K562 (cell line): ENCODE measurements at regions not wholly inside any gene's neighbourhood (a gene's known extent, or its start where the extent isn't known, plus 50 kb on each side); places are given as distances from the start of the nearest gene placed in this dataset.

ENCODE experiments used
- ATAC-seq: fragments of 200-7000 bp; cut with Tn5 transposase; 3 replicates; pipeline ENCODE4 v1.9.1; 2020; ENCODE audit warnings: moderate library complexity
- BruUV-seq: library from RNA; stranded (reverse); fragments of 400-500 nt; replicated peaks from 2 replicates; lab custom pipeline; 2021; lab: Mats Ljungman, UMichigan
- CTCF ChIA-PET: fragments of 300-600 bp; formaldehyde crosslinking; extraction: SDS; loops from one replicate; lab custom pipeline; 2021; ENCODE audit warnings: low intra/inter-chr PET ratio; lab: Yijun Ruan, JAX
- POLR2A ChIA-PET: fragments of 300-600, 350-650 bp; sonication (Branson Sonifier 250); formaldehyde crosslinking; extraction: SDS; loops from one replicate; lab custom pipeline; 2021; ENCODE audit warnings: antibody characterized with exemption, inconsistent platforms; lab: Yijun Ruan, JAX
- DNase-seq, 4 experiments: peaks; one replicate each; pipeline versions ENCODE4 v3.0.0 to v3.0.0-alpha.2; 2011 to 2018; ENCODE audit warnings: low spot score in 3 of 4, mixed read lengths in 3 of 4; ENCODE audit errors: extremely low read depth in 1 of 4
- FAIRE-seq: peaks from 2 replicates; lab custom pipeline; 2011; peaks lifted over from hg19 to GRCh38; lab: Jason Lieb, UNC
- H2AFZ ChIP-seq: 2 replicates; pipeline ENCODE4 v1.6.0; 2011; ENCODE audit warnings: low read depth, low read length, control low read depth, inconsistent platforms
- H3K27ac ChIP-seq: fragments of 200-600 bp; 3 replicates; pipeline ENCODE4 v1.8.0; 2011; ENCODE audit warnings: low read depth, mild to moderate bottlenecking, control low read depth, inconsistent platforms, low read length, moderate library complexity, mixed read lengths; ENCODE audit errors: extremely low read depth
- H3K27me3 ChIP-seq, 2 experiments: fragments of 300-600 bp in 1 of 2; 2 replicates in 1 of 2; 3 replicates in 1 of 2; pipeline versions ENCODE4 v1.6.0 to v1.8.0; 2011; ENCODE audit warnings: inconsistent platforms in 2 of 2, low read length in 2 of 2, mild to moderate bottlenecking in 1 of 2, mixed read lengths in 1 of 2, moderate library complexity in 1 of 2; ENCODE audit not compliant: control insufficient read depth in 2 of 2, insufficient read depth in 2 of 2
- H3K36me3 ChIP-seq: fragments of 300-600 bp; 3 replicates; pipeline ENCODE4 v1.8.0; 2011; ENCODE audit warnings: mild to moderate bottlenecking, low read length, inconsistent platforms; ENCODE audit not compliant: control insufficient read depth, insufficient read depth
- H3K4me1 ChIP-seq, 2 experiments: fragments of 200-600 bp in 1 of 2; replicated peaks in 1 of 2; 2 replicates in 1 of 2; 3 replicates in 1 of 2; pipeline versions ENCODE4 v1.5.1 to v1.8.0; 2011; ENCODE audit warnings: inconsistent platforms in 2 of 2, low read length in 2 of 2, mild to moderate bottlenecking in 1 of 2, mixed read lengths in 1 of 2, moderate library complexity in 1 of 2; ENCODE audit not compliant: control insufficient read depth in 2 of 2, insufficient read depth in 2 of 2
- H3K4me2 ChIP-seq: 2 replicates; pipeline ENCODE4 v1.6.1; 2011; ENCODE audit warnings: low read length, control low read depth, inconsistent platforms, mixed read lengths; ENCODE audit not compliant: insufficient read depth
- H3K4me3 ChIP-seq: fragments of 200-600 bp; sonication (generic), shearing (Covaris generic); 2 replicates; pipeline ENCODE4 v1.5.1; 2016; ENCODE audit warnings: control low read depth, inconsistent platforms
- H3K79me2 ChIP-seq: fragments of 200-600 bp; 3 replicates; pipeline ENCODE4 v1.8.0; 2011; ENCODE audit warnings: low read length, inconsistent platforms; ENCODE audit not compliant: control insufficient read depth, insufficient read depth
- H3K9ac ChIP-seq, 2 experiments: 2 replicates each; pipeline versions ENCODE4 v1.6.0 to v1.6.1; 2011; ENCODE audit warnings: low read depth in 2 of 2, low read length in 2 of 2, control low read depth in 1 of 2, inconsistent platforms in 1 of 2, mild to moderate bottlenecking in 1 of 2, mixed read lengths in 1 of 2; ENCODE audit not compliant: insufficient read depth in 1 of 2
- H3K9me1 ChIP-seq: one replicate; pipeline ENCODE4 v1.6.0; 2011; ENCODE audit warnings: inconsistent platforms, mild to moderate bottlenecking, low read length, moderate library complexity; ENCODE audit not compliant: control insufficient read depth, insufficient read depth
- H3K9me3 ChIP-seq: replicated peaks from 2 replicates; pipeline ENCODE4 v1.5.1; 2011; ENCODE audit warnings: low read depth, low read length, inconsistent platforms; ENCODE audit not compliant: control insufficient read depth, insufficient read depth
- H4K20me1 ChIP-seq: replicated peaks from 2 replicates; pipeline ENCODE4 v1.6.1; 2011; ENCODE audit warnings: low read length, inconsistent platforms, mixed read lengths; ENCODE audit not compliant: control insufficient read depth, insufficient read depth
- ARID2 ChIP-seq: fragments of 450-650 bp; IDR thresholded peaks from 2 replicates; pipeline ENCODE4 v1.6.1; 2017; ENCODE audit warnings: antibody characterized with exemption, mild to moderate bottlenecking
- ARID3A ChIP-seq: IDR thresholded peaks from 2 replicates; pipeline ENCODE4 v1.6.1; 2012; ENCODE audit warnings: low read depth, low read length, improper control_type of control experiment, borderline replicate concordance
- BRD9 ChIP-seq: fragments of 450-650 bp; IDR thresholded peaks from 2 replicates; pipeline ENCODE4 v1.6.1; 2018; ENCODE audit warnings: low read depth; ENCODE audit not compliant: partially characterized antibody
- HEY1 ChIP-seq: fragments of 250-450 bp; sonication (Bioruptor Pico); IDR thresholded peaks from 2 replicates; pipeline ENCODE4 v1.5.0; 2020; ENCODE audit warnings: mild to moderate bottlenecking, moderate library complexity, borderline replicate concordance
- MCM5 ChIP-seq: fragments of 450-650 bp; IDR thresholded peaks from 2 replicates; pipeline ENCODE4 v1.6.1; 2016; ENCODE audit warnings: low read depth
- MIER1 ChIP-seq: fragments of 450-650 bp; IDR thresholded peaks from 2 replicates; pipeline ENCODE4 v1.6.1; 2016; ENCODE audit warnings: antibody characterized with exemption, mild to moderate bottlenecking, low read depth
- MLX ChIP-seq, 2 experiments: fragments of 450-650 bp in 1 of 2; sonication (generic) in 1 of 2; formaldehyde crosslinking; conservative IDR thresholded peaks; 2 replicates each; pipeline versions ENCODE4 v1.4.0 to v1.8.1; 2020 to 2022; ENCODE audit warnings: mild to moderate bottlenecking in 1 of 2, missing genetic modification reagents in 1 of 2
- RBM22 ChIP-seq: fragments of 200-400 bp; formaldehyde crosslinking; IDR thresholded peaks from 2 replicates; pipeline ENCODE4 v1.6.1; 2018; ENCODE audit warnings: low read length, low read depth; ENCODE audit not compliant: poor library complexity, severe bottlenecking
- TAF7 ChIP-seq: fragments of 450-650 bp; IDR thresholded peaks from 2 replicates; pipeline ENCODE4 v1.6.1; 2016; ENCODE audit warnings: missing genetic modification characterization, missing compliant biosample characterization
- ZNF785 ChIP-seq: fragments of 250-450 bp; sonication (Bioruptor Pico); IDR thresholded peaks from 2 replicates; pipeline ENCODE4 v1.4.0; 2020; ENCODE audit warnings: mild to moderate bottlenecking
- WGBS: fragments of 100-300 bp; shearing (Covaris generic); methylation state at CpG from one replicate; pipeline ENCODE4 v1.1.6; 2016; ENCODE audit warnings: low coverage, mixed read lengths; ENCODE audit not compliant: insufficient coverage; ENCODE audit errors: missing lambda C conversion rate; 5-methylcytosine and 5-hydroxymethylcytosine counted together
- in situ Hi-C: fragments of 300-500 bp; cut with MboI; formaldehyde crosslinking; loops from 4 replicates; pipeline ENCODE4 v1.15.0; 2018; ENCODE audit warnings: inconsistent platforms, mixed read lengths
- intact Hi-C: fragments of 100-400 bp; cut with micrococcal nuclease; formaldehyde crosslinking; loops from 2 replicates; pipeline ENCODE4 v1.14.2; 2022

- in situ Hi-C loops (no loop called here), intact Hi-C loops (no loop called here)
- no peak overlapping the region for H3K4me3 ChIP-seq
- no peaks in the 10 kb centered on the region for H3K4me1 ChIP-seq
- H4K20me1 ChIP-seq = no peaks in the 10 kb centered on the region
- H3K36me3 ChIP-seq = no peaks in the 10 kb centered on the region
- no peaks in the 10 kb centered on the region for H3K9me1 ChIP-seq
- H3K9me3 ChIP-seq = no peaks in the 10 kb centered on the region
- no peak for DNase-seq
- H3K4me2 ChIP-seq = no peak overlapping the region
- ChIA-PET CTCF (no interaction called here), POLR2A (no interaction called here)
- no peak for FAIRE-seq
- no peak overlapping the region for H3K27ac ChIP-seq
- ATAC-seq = no peak
- TF ChIP-seq MCM5 = no peak
- no peak for TF ChIP-seq MIER1
- no peak for TF ChIP-seq ARID2
- no peak for TF ChIP-seq BRD9
- no peak for TF ChIP-seq TAF7 (tag)
- no peak for TF ChIP-seq ZNF785 (CRISPR knock-in tag)
- no peak for TF ChIP-seq HEY1 (CRISPR knock-in tag)
- TF ChIP-seq ARID3A = no peak
- TF ChIP-seq MLX (CRISPR knock-in tag; conservative IDR thresholded peaks at IDR 0.05) = no peak
- TF ChIP-seq RBM22 = no peak
- no peaks in the 10 kb centered on the region for H3K27me3 ChIP-seq
- no peak overlapping the region for H2AFZ ChIP-seq
- 0% methylated on average over 2 of the region's 2 CpGs for WGBS
- no TSS peak for BruUV-seq
- H3K9ac ChIP-seq = no peak overlapping the region
- no peaks in the 10 kb centered on the region for H3K79me2 ChIP-seq
Observed at GRCh38 chr15:37528432-37528831, 406.0 kb upstream of the TMCO5A start.
